ENCODE measurements at regions not wholly inside any gene's neighbourhood (a gene's known extent, or its start where the extent isn't known, plus 50 kb on each side); places are given as distances from the start of the nearest gene placed in this dataset.

DNA sequence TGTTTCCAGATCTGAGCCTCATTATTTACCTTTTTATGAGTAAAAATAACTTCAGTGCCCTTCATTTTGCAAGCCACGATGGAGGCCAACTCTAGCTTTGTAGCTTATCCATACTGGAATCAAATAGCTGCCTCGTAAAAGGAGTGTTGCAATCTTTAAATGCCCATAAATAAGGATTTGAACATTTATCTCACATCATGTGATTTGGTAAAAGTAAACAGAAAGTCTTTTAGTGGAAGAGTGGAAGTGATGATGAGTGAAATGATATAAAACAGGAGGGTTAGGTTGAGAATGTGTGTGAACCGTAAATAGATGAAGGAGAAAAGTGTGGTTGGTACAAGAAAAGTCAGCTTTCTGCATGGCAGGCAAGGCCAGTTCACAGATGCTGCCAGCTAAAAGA lies 348.9 kb downstream of the OSR1 start:
- H3K27ac Mint-ChIP-seq (ENCODE audit: unreplicated experiment): no peak overlapping the region

DNA sequence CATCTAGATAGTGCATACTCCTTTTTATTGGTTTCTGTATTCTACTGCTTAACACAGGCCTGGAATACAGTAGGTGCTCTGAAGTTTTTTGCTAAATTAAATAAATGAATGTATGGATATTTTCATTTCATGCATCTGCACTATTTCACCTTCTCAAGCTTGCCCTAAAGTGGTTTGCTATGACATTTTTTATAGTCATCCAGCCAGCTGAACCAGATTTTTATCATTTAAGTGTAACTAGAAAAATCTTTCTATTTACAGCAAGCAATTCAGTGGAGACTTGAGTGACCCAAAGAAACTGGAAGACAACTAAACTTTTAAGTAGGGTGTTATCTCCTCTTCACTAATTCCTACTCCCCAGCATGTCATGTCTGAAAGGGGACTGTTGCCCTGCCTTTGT lies 354.9 kb downstream of the OSR1 start:
- TF ChIP-seq, protein P1, sequence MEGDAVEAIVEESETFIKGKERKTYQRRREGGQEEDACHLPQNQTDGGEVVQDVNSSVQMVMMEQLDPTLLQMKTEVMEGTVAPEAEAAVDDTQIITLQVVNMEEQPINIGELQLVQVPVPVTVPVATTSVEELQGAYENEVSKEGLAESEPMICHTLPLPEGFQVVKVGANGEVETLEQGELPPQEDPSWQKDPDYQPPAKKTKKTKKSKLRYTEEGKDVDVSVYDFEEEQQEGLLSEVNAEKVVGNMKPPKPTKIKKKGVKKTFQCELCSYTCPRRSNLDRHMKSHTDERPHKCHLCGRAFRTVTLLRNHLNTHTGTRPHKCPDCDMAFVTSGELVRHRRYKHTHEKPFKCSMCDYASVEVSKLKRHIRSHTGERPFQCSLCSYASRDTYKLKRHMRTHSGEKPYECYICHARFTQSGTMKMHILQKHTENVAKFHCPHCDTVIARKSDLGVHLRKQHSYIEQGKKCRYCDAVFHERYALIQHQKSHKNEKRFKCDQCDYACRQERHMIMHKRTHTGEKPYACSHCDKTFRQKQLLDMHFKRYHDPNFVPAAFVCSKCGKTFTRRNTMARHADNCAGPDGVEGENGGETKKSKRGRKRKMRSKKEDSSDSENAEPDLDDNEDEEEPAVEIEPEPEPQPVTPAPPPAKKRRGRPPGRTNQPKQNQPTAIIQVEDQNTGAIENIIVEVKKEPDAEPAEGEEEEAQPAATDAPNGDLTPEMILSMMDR (IDR thresholded peaks at IDR 0.05; ENCODE audit: unreplicated experiment): no peak
- Mint-ChIP-seq H3K36me3 (ENCODE audit: low read depth, unreplicated experiment) (no peaks in the 10 kb centered on the region), H3K27me3 (ENCODE audit: unreplicated experiment) (no peaks in the 10 kb centered on the region), H3K9me3 (ENCODE audit: unreplicated experiment) (no peaks in the 10 kb centered on the region), H3K27ac (ENCODE audit: unreplicated experiment) (no peak overlapping the region), H3K4me3 (ENCODE audit: unreplicated experiment) (no peak overlapping the region), H3K4me1 (ENCODE audit: unreplicated experiment) (no peaks in the 10 kb centered on the region)
- DNase-seq (ENCODE audit: low spot score): no peak

More for the DNA sequence above, 348.9 kb downstream of the OSR1 start:
- Mint-ChIP-seq H3K27me3 (ENCODE audit: unreplicated experiment) (peaks cover 2% of the 10 kb centered on the region), H3K36me3 (ENCODE audit: low read depth, unreplicated experiment) (no peaks in the 10 kb centered on the region), H3K4me1 (ENCODE audit: unreplicated experiment) (no peaks in the 10 kb centered on the region), H3K9me3 (ENCODE audit: unreplicated experiment) (no peaks in the 10 kb centered on the region), H3K4me3 (ENCODE audit: unreplicated experiment) (no peak overlapping the region)
- no peak for DNase-seq (ENCODE audit: low spot score)
- TF ChIP-seq, protein P1 (IDR thresholded peaks at IDR 0.05; ENCODE audit: unreplicated experiment): no peak

DNA sequence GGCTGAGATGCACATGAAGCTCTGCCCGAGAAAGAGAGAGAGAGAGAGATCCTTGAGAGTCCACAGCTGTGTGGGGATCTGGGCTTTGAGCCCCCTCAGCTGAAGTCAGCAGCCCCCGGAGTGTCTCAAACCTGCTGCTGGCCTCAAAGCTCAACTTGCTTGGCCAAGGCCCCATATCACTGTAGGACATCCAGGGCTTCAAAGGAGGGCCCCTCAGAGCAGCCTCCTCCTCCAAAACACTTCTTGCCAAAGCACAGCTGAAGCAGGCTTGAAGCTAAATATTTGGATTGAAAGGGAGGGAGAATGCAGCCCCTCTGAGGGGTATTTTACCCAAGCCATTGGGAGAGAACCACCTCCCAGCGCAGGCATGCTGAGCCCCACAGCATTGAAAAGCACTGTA lies 357.6 kb downstream of the OSR1 start:
- H3K27me3 Mint-ChIP-seq (ENCODE audit: unreplicated experiment): peaks cover 2% of the 10 kb centered on the region
- H3K4me3 Mint-ChIP-seq (ENCODE audit: unreplicated experiment): no peak overlapping the region
- H3K27ac Mint-ChIP-seq (ENCODE audit: unreplicated experiment): no peak overlapping the region

DNA sequence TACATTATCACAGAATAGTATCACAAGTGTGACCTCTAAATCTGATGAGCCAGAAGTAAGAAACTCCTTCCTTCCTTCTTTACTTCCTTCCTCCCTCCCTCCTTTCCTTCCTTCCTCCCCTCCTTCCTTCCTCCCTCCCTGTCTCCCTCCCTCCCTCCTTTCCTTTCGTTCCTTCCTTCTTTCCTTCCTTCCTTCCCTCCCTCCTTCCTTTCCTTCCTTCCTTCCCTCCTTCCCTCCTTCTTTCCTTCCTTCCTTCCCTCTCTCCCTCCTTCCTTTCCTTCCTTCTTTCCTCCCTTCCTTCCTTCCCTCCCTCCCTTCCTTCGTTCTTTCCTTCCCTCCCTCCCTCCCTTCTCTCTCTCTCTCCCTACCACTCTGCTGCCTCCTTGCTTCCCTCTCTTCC lies 359.2 kb downstream of the OSR1 start:
- no peak overlapping the region for H3K4me3 Mint-ChIP-seq (ENCODE audit: unreplicated experiment)
- TF ChIP-seq, protein P1 (IDR thresholded peaks at IDR 0.05; ENCODE audit: unreplicated experiment): no peak
- H3K36me3 Mint-ChIP-seq (ENCODE audit: low read depth, unreplicated experiment): no peaks in the 10 kb centered on the region
- H3K4me1 Mint-ChIP-seq (ENCODE audit: unreplicated experiment): no peaks in the 10 kb centered on the region
- no peak overlapping the region for H3K27ac Mint-ChIP-seq (ENCODE audit: unreplicated experiment)
- peaks cover 2% of the 10 kb centered on the region for H3K27me3 Mint-ChIP-seq (ENCODE audit: unreplicated experiment)
- DNase-seq (ENCODE audit: low spot score): no peak
- H3K9me3 Mint-ChIP-seq (ENCODE audit: unreplicated experiment): no peaks in the 10 kb centered on the region

More for the DNA sequence above, 357.6 kb downstream of the OSR1 start:
- Mint-ChIP-seq H3K9me3 (ENCODE audit: unreplicated experiment) (no peaks in the 10 kb centered on the region), H3K4me1 (ENCODE audit: unreplicated experiment) (no peaks in the 10 kb centered on the region), H3K36me3 (ENCODE audit: low read depth, unreplicated experiment) (no peaks in the 10 kb centered on the region)
- DNase-seq (ENCODE audit: low spot score): no peak
- TF ChIP-seq, protein P1 (IDR thresholded peaks at IDR 0.05; ENCODE audit: unreplicated experiment): no peak

DNA sequence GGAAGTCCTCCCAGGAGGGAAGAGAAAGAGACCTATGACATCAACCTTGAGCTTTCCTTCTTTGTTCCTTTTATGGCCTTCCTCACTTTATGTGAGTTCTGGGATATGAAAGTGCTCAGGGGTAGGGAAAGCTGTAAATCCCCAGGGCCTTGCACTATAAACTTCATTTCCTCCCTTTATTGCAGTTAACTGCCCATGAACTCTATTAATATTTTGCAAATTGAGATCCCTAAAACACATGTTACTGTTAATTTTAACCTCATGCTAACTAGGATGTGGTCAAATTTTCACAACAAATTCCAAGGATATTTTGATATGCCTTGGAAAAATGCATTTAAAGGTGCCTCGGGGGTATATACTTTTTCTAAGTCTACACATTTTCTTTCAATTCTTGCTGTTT lies 359.9 kb downstream of the OSR1 start:
- DNase-seq (ENCODE audit: low spot score): no peak
- Mint-ChIP-seq H3K27ac (ENCODE audit: unreplicated experiment) (no peak overlapping the region), H3K4me3 (ENCODE audit: unreplicated experiment) (no peak overlapping the region), H3K36me3 (ENCODE audit: low read depth, unreplicated experiment) (no peaks in the 10 kb centered on the region), H3K9me3 (ENCODE audit: unreplicated experiment) (no peaks in the 10 kb centered on the region), H3K4me1 (ENCODE audit: unreplicated experiment) (no peaks in the 10 kb centered on the region), H3K27me3 (ENCODE audit: unreplicated experiment) (peaks cover 2% of the 10 kb centered on the region)
- TF ChIP-seq, protein P1 (IDR thresholded peaks at IDR 0.05; ENCODE audit: unreplicated experiment): no peak
